HUES48 (cell line): ENCODE measurements at regions not wholly inside any gene's neighbourhood (a gene's known extent, or its start where the extent isn't known, plus 50 kb on each side); places are given as distances from the start of the nearest gene placed in this dataset.
"Not testable (repeated sequence)": the region's sequence is repeated elsewhere in the genome, so short reads cannot be mapped to it uniquely, and the experiment has no call there.

Experiments
- H3K27ac ChIP-seq: one replicate; pipeline ENCODE4 v1.7.0; 2013; ENCODE audit warnings: low read depth, low read length, inconsistent platforms
- H3K27me3 ChIP-seq: 2 replicates; pipeline ENCODE4 v1.6.1; 2013; ENCODE audit warnings: mild to moderate bottlenecking, low read length; ENCODE audit not compliant: control insufficient read depth, insufficient read depth
- H3K36me3 ChIP-seq: 2 replicates; pipeline ENCODE4 v1.6.1; 2013; ENCODE audit warnings: low read length; ENCODE audit not compliant: control insufficient read depth, insufficient read depth
- H3K4me1 ChIP-seq: 2 replicates; pipeline ENCODE4 v1.6.1; 2013; ENCODE audit warnings: mild to moderate bottlenecking, low read length; ENCODE audit not compliant: control insufficient read depth, insufficient read depth
- H3K4me3 ChIP-seq: 2 replicates; pipeline ENCODE4 v1.5.1; 2013; ENCODE audit warnings: mild to moderate bottlenecking, low read depth, low read length
- H3K9ac ChIP-seq: 2 replicates; pipeline ENCODE4 v1.6.1; 2013; ENCODE audit warnings: mild to moderate bottlenecking, low read depth, low read length, moderate library complexity
- H3K9me3 ChIP-seq: 2 replicates; pipeline ENCODE4 v1.6.1; 2013; ENCODE audit warnings: low read length; ENCODE audit not compliant: control insufficient read depth, insufficient read depth

GRCh38 chr6:78611886-78612480 is 255.4 kb upstream of the IRAK1BP1 start:
- Histone ChIP-seq H3K36me3 (no peaks in the 10 kb centered on the region), H3K9me3 (no peaks in the 10 kb centered on the region), H3K4me3 (no peak overlapping the region), H3K27ac (no peak overlapping the region), H3K4me1 (no peaks in the 10 kb centered on the region), H3K27me3 (no peaks in the 10 kb centered on the region), H3K9ac (no peak overlapping the region)

- no peak overlapping the region for H3K9ac ChIP-seq
- no peak overlapping the region for H3K27ac ChIP-seq
- no peaks in the 10 kb centered on the region for H3K9me3 ChIP-seq
Observed at GRCh38 chr6:78614961-78615360, 252.4 kb upstream of the IRAK1BP1 start.

DNA sequence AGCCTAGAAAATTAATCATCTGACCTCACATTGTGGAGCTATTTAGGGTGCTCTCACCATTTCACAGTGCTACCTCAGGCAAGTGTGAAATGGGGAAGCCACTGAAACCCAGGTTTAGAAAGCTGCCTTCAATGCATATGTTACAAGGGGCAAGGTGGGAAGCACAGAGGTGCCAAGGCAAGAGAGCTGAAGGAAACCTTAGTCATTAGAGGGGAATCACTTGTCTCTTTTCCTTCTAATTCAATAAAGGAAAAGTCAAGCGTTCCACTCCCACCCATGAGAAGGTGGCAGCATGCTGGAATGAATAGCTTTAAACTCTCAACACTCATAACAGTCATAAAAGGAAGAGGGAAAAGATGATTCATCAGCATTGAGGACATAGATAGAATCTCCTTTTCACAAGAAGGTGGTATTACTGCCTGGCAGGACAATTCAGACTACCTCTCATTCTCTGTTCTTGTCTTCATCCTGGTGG is 251.9 kb upstream of the IRAK1BP1 start:
- Histone ChIP-seq H3K4me3 (no peak overlapping the region), H3K27ac (no peak overlapping the region), H3K27me3 (no peaks in the 10 kb centered on the region), H3K36me3 (no peaks in the 10 kb centered on the region), H3K9me3 (no peaks in the 10 kb centered on the region), H3K9ac (no peak overlapping the region), H3K4me1 (no peaks in the 10 kb centered on the region)

More at GRCh38 chr6:78614961-78615360, 252.4 kb upstream of the IRAK1BP1 start:
- no peak overlapping the region for H3K4me3 ChIP-seq
- H3K36me3 ChIP-seq = no peaks in the 10 kb centered on the region
- no peaks in the 10 kb centered on the region for H3K4me1 ChIP-seq
- H3K27me3 ChIP-seq = no peaks in the 10 kb centered on the region

GRCh38 chr6:78618970-78619369 is 248.4 kb upstream of the IRAK1BP1 start:
- H3K4me1 ChIP-seq = no peaks in the 10 kb centered on the region
- H3K9me3 ChIP-seq = no peaks in the 10 kb centered on the region
- no peak overlapping the region for H3K27ac ChIP-seq
- H3K4me3 ChIP-seq = no peak overlapping the region
- no peak overlapping the region for H3K9ac ChIP-seq
- H3K36me3 ChIP-seq = no peaks in the 10 kb centered on the region
- H3K27me3 ChIP-seq = no peaks in the 10 kb centered on the region

DNA sequence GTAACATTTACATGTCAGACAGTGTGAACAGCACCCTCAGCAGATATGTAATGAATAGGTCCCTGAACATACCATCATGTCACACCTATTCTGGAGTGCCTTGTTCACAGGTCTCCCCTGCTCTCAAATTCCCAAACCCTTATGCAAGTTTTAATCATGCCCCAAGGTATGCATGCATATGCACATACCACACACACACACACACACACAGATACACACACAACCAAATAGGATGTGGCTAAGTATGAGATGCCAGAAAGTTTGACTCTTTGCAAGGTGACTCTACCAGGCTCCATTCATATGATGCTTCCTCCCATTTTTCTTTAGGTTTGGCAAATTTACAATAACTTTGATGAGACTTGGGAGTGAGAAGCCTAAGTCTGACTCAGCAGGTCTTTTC is 243.8 kb upstream of the IRAK1BP1 start:
- Histone ChIP-seq H3K36me3 (no peaks in the 10 kb centered on the region), H3K27ac (no peak overlapping the region), H3K9ac (no peak overlapping the region), H3K4me1 (no peaks in the 10 kb centered on the region), H3K4me3 (no peak overlapping the region), H3K27me3 (no peaks in the 10 kb centered on the region), H3K9me3 (no peaks in the 10 kb centered on the region)

- Histone ChIP-seq H3K9ac (no peak overlapping the region), H3K9me3 (no peaks in the 10 kb centered on the region), H3K27ac (no peak overlapping the region), H3K4me3 (no peak overlapping the region), H3K36me3 (no peaks in the 10 kb centered on the region), H3K4me1 (no peaks in the 10 kb centered on the region), H3K27me3 (no peaks in the 10 kb centered on the region)
Observed at GRCh38 chr6:78629154-78629721, 238.1 kb upstream of the IRAK1BP1 start.

DNA sequence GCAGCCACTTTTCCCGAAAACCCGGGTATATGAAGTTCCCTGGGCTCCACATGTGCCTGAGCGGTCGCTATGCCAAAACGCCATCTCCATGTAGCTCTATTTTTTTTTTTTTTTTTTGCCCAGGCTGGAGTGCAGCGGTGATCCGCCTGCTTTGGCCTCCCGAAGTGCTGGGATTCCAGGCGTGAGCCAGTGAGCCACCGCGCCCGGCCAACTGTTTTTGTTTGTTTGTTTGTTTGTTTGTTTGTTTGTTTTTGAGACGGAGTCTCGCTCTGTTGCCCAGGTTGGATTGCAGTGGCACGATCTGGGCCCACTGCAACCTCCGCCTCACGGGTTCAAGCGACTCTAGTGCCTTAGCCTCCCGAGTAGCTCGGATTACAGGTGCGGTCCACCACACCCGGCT is 237.5 kb upstream of the IRAK1BP1 start:
- H3K27ac ChIP-seq = no peak overlapping the region
- no peaks in the 10 kb centered on the region for H3K4me1 ChIP-seq
- H3K4me3 ChIP-seq = no peak overlapping the region
- H3K9ac ChIP-seq = no peak overlapping the region
- no peaks in the 10 kb centered on the region for H3K27me3 ChIP-seq
- no peaks in the 10 kb centered on the region for H3K36me3 ChIP-seq
- no peaks in the 10 kb centered on the region for H3K9me3 ChIP-seq

DNA sequence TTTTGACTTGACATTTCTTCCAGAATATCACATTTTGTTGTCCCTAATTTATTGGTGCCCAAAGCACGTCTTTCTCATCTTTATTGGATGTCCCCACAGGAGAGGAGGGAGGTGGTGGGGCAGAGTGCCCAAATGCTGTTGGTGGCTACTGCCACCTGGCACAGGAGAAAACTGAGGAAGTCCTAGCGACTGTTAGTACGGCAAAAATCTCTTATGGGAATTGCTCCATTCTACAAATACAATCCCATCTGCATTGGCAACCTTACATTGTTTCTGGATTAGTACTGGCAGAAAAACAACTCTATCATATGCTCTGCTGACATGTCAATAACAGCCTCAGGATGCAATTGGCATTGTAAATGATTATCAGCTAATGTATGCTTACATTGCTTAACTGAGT is 235.4 kb upstream of the IRAK1BP1 start:
- no peak overlapping the region for H3K9ac ChIP-seq
- H3K9me3 ChIP-seq = no peaks in the 10 kb centered on the region
- no peaks in the 10 kb centered on the region for H3K27me3 ChIP-seq
- no peak overlapping the region for H3K4me3 ChIP-seq
- no peak overlapping the region for H3K27ac ChIP-seq
- no peaks in the 10 kb centered on the region for H3K36me3 ChIP-seq
- no peaks in the 10 kb centered on the region for H3K4me1 ChIP-seq

DNA sequence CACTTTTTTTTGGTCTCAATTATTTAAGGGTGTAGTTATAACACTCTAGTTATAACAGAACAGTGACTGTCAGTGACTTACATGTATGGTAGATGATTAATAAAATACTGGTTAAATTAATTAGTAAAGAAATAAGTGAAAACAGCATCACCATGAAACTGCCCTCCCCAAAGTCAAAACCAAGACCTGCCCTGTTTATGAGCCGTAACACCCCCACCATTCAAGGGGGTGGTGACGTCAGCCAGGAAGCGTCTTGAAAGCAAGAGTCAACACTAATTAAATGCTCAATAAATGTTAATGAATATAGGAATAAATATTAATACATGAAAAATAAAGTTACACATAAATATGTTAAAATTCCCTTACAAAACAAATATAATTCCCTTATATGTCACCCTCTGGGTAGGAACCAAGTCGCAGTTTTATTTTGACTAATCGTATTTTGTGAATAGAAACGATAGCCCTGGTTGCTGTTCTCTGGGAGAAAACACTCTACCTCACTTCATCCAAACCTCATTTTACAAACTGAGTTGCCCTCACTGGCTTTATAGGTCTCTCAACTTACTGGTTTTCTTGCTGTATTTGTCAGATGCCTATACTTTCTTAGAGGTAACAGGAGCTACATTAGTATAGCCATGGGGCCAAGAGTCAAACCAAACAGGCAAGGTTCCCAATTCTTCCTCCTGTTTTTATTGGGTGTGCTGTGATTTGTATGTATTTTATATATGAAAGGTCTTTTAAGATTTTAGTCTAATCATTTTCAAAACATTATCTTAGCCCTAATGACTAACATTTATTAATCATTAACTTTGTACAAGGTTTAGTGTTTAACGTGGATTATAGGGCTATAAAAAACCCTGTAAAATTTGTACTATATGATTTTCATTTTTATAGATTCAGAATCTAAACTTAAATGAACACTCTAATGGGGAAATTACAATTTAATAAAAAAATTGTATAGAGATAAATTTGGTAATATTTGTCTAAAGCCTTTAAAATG is 227.9 kb upstream of the IRAK1BP1 start:
- no peak overlapping the region for H3K27ac ChIP-seq
- no peaks in the 10 kb centered on the region for H3K9me3 ChIP-seq
- no peak overlapping the region for H3K9ac ChIP-seq
- no peaks in the 10 kb centered on the region for H3K4me1 ChIP-seq
- H3K36me3 ChIP-seq = no peaks in the 10 kb centered on the region
- H3K4me3 ChIP-seq = no peak overlapping the region
- H3K27me3 ChIP-seq = no peaks in the 10 kb centered on the region

- H3K4me3 ChIP-seq, H3K36me3 ChIP-seq: not testable (repeated sequence)
Observed at GRCh38 chr6:78643976-78644375, 223.4 kb upstream of the IRAK1BP1 start.

More at GRCh38 chr6:78643976-78644375, 223.4 kb upstream of the IRAK1BP1 start:
- not testable (repeated sequence) for H3K9me3 ChIP-seq, H3K4me1 ChIP-seq, H3K27ac ChIP-seq, H3K27me3 ChIP-seq, H3K9ac ChIP-seq
